ENCODE measurements at regions not wholly inside any gene's neighbourhood (a gene's known extent, or its start where the extent isn't known, plus 50 kb on each side); places are given as distances from the start of the nearest gene placed in this dataset.

DNA sequence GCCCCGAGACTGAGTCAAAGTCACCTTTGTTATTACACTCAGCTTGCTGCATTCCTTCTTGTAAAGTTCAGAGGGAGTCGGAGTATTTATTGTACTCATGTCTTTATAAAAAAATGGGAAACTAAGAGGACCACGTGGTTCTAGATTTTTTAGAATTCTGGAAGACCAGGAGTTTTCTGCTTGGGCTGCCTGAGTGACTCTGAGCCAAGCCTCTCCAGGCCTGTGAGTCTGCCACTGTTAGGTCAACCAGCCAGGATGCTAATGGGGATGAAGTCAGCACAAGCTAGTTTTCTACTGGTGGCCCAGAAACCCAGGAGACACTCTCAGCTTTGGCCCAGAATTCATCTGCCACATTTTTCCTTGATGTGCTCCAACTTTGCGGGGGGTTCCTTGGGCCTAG is 453.5 kb upstream of the SULF2 start:
- Mint-ChIP-seq H3K4me1 (ENCODE audit: low read depth) (no peaks in the 10 kb centered on the region), H3K36me3 (ENCODE audit: insufficient read depth) (no peaks in the 10 kb centered on the region), H3K4me3 (no peak overlapping the region), H3K27me3 (ENCODE audit: low read depth) (peaks cover 5% of the 10 kb centered on the region), H3K9me3 (no peaks in the 10 kb centered on the region)
- DNase-seq (no peak), ATAC-seq (no peak)

DNA sequence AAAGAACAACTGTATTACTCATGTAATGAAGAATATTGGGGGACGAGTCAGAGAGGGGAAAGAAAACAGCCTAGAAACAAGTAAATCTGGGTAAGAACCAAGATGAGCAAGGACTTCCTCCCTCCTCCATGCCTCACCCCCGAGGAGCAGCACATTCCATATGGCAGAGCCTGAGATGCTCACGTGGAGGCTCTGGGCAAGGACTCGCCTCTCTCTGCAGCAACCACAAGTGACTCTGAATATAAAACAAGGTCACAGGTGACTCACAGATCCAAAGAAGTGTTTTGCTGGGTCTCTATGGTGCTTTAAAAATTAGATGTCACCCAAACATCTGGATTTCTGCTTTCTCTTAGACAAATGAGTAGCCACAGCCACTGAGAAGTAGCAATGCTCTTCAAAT is 453.0 kb upstream of the SULF2 start:
- Mint-ChIP-seq H3K36me3 (ENCODE audit: insufficient read depth) (no peaks in the 10 kb centered on the region), H3K4me3 (no peak overlapping the region), H3K27me3 (ENCODE audit: low read depth) (peaks cover 5% of the 10 kb centered on the region), H3K9me3 (no peaks in the 10 kb centered on the region), H3K4me1 (ENCODE audit: low read depth) (no peaks in the 10 kb centered on the region)
- ATAC-seq: no peak
- DNase-seq: no peak

DNA sequence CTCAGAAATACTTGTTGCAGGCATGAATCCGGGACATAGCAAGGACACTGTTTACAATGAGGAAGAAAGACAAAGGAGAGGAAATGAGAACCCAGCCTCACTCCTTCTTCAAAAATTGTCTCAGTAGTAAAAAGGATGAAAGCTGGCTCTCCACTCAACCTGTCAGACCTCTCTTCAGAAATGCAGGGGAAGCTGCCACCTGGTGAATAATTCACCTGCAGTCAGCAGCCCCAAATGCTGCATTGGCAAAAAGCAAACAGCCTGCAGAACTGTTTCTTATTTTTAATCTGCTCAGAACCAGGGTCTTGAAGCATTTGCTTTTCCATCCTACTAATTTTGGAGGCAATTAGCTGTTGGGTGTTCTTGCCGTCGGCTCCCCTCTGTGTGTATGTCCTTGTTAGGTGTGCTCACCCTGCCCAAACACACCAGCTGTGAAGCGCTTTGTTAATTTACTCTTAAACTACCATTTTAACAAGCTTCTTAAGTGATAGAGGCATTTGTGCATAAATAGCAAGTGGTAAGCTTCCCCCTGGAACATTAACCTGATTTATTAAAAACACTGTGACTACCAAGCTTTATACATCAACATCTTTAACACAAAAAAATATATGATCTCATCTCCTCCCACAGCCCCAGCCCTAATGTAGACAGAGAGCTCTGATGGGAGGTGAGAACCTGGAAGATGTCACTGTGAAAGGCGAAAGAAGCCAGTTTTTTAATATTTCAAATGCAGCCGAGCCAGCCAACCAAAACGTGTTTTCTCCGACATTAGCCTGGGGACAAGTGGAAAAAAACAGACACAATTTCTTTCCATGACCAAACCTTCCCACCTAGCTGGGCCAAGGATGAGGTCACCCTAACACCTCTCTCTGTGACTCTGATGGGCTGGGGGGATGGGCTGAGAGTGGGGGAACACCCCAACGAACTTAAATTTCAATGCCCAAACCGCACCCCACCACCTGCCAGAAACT is 451.0 kb upstream of the SULF2 start:
- DNase-seq (no peak), ATAC-seq (no peak)

DNA sequence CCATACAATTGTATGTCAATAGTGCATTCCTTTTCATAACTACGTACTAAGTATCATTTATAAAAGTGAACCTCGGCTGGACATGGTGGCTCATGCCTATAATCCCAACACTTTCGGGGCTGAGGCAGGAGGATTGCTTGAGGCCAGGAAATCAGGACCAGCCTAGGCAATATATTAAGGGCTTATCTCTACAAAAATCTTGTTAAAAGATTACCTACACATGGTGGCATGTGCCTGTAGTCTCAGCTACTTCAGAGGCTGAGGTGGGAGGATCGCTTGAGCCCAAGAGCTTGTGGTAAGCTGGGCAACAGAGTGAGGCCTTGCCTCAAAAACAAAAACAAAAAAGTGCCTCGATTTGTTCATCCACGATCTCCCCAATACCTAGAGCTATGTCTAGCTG is 449.7 kb upstream of the SULF2 start:
- DNase-seq: no peak
- Mint-ChIP-seq H3K4me3 (no peak overlapping the region), H3K9me3 (peaks cover 19% of the 10 kb centered on the region), H3K4me1 (ENCODE audit: low read depth) (no peaks in the 10 kb centered on the region), H3K27me3 (ENCODE audit: low read depth) (no peaks in the 10 kb centered on the region), H3K36me3 (ENCODE audit: insufficient read depth) (no peaks in the 10 kb centered on the region)
- ATAC-seq: no peak

More for the DNA sequence above, 451.0 kb upstream of the SULF2 start:
- Mint-ChIP-seq H3K36me3 (ENCODE audit: insufficient read depth) (no peaks in the 10 kb centered on the region), H3K4me1 (ENCODE audit: low read depth) (no peaks in the 10 kb centered on the region), H3K4me3 (no peak overlapping the region), H3K27me3 (ENCODE audit: low read depth) (peaks cover 2% of the 10 kb centered on the region), H3K9me3 (peaks cover 13% of the 10 kb centered on the region)

DNA sequence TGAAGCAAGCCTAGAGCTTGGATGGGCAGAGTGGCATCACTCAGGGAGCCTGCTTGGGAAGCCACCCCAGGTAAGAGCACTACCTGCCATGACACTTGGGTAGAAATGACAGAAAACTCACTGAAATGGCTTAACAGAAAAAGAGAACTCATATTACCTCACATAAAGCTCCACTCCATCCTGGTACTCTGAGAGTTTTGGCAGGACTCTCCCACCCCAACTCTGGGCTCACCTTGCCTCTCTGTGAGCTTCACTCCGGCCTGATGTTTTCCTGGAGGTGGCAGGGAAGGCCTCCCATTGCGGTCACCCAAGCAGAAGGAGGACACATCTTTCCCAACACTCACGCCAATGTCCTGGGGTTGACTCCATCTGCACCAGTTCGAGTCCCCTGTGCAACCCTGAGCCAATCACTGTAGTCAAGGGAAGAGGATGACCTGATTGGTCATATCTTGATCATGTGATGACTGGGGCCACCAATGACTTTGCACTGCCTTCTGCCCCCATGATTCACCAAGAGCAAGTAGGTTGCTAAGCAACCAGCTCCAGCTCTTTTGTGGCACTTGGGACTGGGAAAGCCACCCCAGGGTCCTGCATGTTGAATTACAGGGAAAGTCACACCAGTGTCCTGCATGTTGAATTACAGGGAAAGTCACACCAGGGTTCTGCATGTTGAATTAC is 446.1 kb upstream of the SULF2 start:
- H3K36me3 Mint-ChIP-seq (ENCODE audit: insufficient read depth): no peaks in the 10 kb centered on the region
- ATAC-seq: no peak
- no peaks in the 10 kb centered on the region for H3K4me1 Mint-ChIP-seq (ENCODE audit: low read depth)

DNA sequence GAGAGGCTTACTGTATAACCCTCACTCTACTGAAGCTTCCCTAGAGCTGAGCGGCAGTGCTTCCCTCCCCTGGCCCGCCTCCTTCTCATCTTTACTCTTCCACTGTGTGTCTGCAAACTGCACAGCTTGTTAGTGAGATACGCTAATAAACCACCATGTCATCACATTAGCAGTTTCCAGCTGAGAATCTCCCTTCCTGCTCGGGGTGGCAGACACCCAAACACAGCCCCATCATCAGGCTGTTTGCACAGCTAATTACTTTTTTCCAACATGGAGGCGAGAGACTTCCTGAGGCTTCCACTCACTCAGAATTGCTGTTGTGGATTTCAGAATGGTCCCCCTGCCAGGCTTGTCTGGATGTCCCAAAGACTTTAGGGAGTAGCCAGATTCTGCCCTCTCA is 444.9 kb upstream of the SULF2 start:
- no peak for ATAC-seq
- no peak for DNase-seq
- H3K4me3 Mint-ChIP-seq: no peak overlapping the region
- H3K36me3 Mint-ChIP-seq (ENCODE audit: insufficient read depth): no peaks in the 10 kb centered on the region
- no peaks in the 10 kb centered on the region for H3K4me1 Mint-ChIP-seq (ENCODE audit: low read depth)
- H3K27me3 Mint-ChIP-seq (ENCODE audit: low read depth): peaks cover 6% of the 10 kb centered on the region
- peaks cover 23% of the 10 kb centered on the region for H3K9me3 Mint-ChIP-seq

More for the DNA sequence above, 446.1 kb upstream of the SULF2 start:
- Mint-ChIP-seq H3K9me3 (peaks cover 23% of the 10 kb centered on the region), H3K27me3 (ENCODE audit: low read depth) (peaks cover 4% of the 10 kb centered on the region), H3K4me3 (no peak overlapping the region)
- DNase-seq: no peak

DNA sequence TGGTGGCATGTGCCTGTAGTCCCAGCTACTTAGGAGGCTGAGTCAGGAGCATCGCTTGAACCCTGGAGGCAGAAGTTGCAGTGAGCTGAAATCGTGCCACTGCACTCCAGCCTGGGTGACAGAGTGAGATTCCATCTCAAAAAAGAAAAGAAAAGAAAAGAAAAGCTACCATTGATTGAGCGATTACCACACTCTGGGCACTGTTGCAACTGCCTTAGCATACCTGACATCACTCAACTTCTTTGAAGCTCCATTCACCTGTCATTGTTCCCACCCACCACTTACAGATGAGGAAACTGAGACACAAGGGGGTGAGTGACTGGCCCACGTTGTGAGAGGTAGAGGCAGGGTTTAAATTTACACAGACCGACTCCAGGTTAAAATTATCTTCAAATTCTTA is 442.1 kb upstream of the SULF2 start:
- H3K4me3 Mint-ChIP-seq: no peak overlapping the region
- no peak for ATAC-seq
- peaks cover 16% of the 10 kb centered on the region for H3K9me3 Mint-ChIP-seq
- no peaks in the 10 kb centered on the region for H3K4me1 Mint-ChIP-seq (ENCODE audit: low read depth)
- no peak for DNase-seq
- H3K27me3 Mint-ChIP-seq (ENCODE audit: low read depth): peaks cover 14% of the 10 kb centered on the region
- no peaks in the 10 kb centered on the region for H3K36me3 Mint-ChIP-seq (ENCODE audit: insufficient read depth)

DNA sequence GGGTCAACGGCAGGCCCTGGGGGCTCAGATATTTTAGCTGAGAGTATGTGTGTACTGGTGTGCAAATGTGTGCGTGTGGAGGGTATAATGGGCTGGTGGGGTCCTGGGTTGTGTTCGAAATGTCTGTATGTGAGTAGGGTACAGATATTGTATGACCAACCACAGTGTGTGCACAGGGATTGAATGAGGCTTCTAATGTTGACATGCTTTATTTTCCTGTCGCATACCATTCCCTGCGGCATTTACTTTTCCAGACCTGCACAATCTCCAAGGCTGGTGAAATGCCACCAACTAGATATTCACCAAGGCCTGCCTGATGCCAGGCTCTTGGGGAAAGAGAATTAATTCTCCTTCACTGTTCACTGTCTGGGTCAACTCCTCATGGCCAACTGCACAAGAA is 441.4 kb upstream of the SULF2 start:
- Mint-ChIP-seq H3K9me3 (peaks cover 14% of the 10 kb centered on the region), H3K27me3 (ENCODE audit: low read depth) (peaks cover 14% of the 10 kb centered on the region), H3K4me3 (no peak overlapping the region), H3K36me3 (ENCODE audit: insufficient read depth) (no peaks in the 10 kb centered on the region), H3K4me1 (ENCODE audit: low read depth) (no peaks in the 10 kb centered on the region)
- ATAC-seq (no peak), DNase-seq (no peak)

DNA sequence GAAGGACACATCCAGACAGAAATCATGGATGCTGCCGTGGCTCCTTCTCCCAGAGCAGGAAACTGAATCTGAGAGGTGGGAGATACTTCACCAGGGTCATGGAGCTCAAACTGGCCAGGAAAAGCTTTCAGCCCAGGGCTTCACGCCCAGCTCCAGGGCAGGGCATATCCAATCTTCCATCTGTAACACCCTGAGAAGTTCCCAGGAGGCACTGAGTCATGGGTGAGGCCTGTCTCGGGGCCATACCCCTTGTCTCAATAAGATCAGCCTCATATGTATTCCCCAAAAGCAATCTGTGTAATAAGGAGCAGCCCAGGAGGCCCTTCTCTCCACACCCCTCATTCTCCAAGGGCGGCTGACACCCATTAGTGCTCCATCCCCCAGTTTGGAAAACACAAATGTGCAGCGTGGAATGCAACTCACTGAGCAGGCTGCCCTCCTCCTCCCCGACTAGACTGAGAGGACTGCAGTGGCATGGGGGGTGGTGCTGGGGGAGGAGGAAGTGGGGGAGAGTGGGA is 439.3 kb upstream of the SULF2 start:
- Mint-ChIP-seq H3K9me3 (peaks cover under 1% of the 10 kb centered on the region), H3K4me3 (no peak overlapping the region)

DNA sequence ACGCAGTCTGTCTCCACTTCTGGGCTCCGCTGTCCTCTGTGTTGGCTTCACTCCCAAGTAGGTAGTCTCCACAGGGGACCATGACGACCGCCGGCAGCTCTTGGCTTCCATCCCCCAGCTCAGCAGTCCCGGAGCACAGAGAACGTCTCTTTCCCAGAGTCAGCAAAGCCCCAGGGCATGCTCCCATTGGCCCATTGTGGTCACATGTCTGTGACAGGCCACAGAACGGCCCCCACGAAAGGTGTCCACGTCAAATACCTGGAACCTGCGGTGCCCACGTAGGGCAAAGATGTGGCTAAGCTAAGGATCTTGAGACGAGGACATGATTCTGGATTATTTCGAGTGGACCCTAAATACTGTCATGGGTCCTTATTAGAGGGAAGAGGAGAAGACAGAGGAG is 438.4 kb upstream of the SULF2 start:
- Mint-ChIP-seq H3K27me3 (ENCODE audit: low read depth) (peaks cover 15% of the 10 kb centered on the region), H3K9me3 (no peaks in the 10 kb centered on the region), H3K4me1 (ENCODE audit: low read depth) (no peaks in the 10 kb centered on the region), H3K4me3 (no peak overlapping the region), H3K36me3 (ENCODE audit: insufficient read depth) (no peaks in the 10 kb centered on the region)
- DNase-seq: no peak
- no peak for ATAC-seq

More for the DNA sequence above, 439.3 kb upstream of the SULF2 start:
- DNase-seq: no peak
- H3K27me3 Mint-ChIP-seq (ENCODE audit: low read depth): peaks cover 14% of the 10 kb centered on the region
- H3K4me1 Mint-ChIP-seq (ENCODE audit: low read depth): no peaks in the 10 kb centered on the region
- no peak for ATAC-seq
- H3K36me3 Mint-ChIP-seq (ENCODE audit: insufficient read depth): no peaks in the 10 kb centered on the region

DNA sequence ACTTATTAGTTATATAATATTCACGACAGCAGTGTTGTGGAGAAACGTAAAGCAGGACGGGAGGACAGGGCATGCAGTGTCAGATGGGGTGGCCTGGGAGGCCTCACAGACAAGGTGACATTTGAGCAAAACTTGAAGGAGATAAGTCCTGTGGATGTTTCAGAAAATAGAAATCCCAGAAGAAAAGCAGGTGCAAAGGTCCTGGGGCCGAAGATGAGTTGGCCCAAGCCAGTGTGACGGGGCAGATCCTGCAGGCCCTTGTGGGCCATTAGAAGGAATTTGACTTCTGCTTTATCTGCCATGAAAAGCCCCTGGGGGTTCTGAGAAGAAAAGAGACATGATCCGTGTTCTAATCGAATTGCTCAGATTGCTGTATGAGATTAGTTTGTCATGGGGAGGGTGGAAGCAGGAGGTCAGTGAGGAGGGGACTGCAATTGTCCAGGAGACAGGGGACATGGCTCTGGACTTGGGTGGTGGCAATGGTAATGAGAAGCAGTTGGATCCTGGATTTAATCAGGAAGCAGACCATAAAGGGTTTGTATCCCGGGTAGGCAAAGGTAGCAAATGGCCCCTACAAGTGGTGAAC is 437.4 kb upstream of the SULF2 start:
- Mint-ChIP-seq H3K4me3 (no peak overlapping the region), H3K4me1 (ENCODE audit: low read depth) (no peaks in the 10 kb centered on the region), H3K9me3 (no peaks in the 10 kb centered on the region), H3K27me3 (ENCODE audit: low read depth) (peaks cover 15% of the 10 kb centered on the region), H3K36me3 (ENCODE audit: insufficient read depth) (no peaks in the 10 kb centered on the region)
- DNase-seq (no peak), ATAC-seq (no peak)

DNA sequence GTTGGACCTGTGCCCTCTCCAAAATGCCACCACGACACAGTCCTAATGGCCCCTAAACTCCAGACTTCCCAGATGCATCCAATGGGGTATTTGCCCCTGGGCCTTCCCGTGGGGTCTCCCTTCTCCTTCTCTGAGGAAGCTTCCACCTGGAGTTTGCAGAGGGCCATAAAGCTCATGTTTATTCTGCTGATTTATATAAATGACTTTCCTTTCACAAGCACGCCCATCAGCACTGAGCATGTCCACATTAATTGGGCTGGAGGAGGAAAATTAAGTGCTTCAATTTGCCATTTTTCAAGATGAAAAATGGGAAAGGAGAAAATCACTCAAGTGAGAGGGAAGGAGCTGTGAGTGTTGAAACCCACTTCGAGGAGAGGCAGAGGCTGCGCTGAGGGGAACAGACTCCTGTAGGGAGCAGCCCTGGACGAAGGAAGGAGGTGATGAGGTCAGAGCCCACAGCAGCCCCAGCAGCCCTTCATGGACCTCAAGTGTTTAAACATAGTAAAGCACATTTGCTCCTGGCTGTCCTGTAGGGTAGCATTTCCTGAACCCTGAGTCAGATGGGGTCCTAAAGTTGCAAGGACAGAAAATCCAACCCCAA is 434.9 kb upstream of the SULF2 start:
- Mint-ChIP-seq H3K4me3 (no peak overlapping the region), H3K27me3 (ENCODE audit: low read depth) (peaks cover 10% of the 10 kb centered on the region), H3K4me1 (ENCODE audit: low read depth) (no peaks in the 10 kb centered on the region), H3K9me3 (no peaks in the 10 kb centered on the region), H3K36me3 (ENCODE audit: insufficient read depth) (no peaks in the 10 kb centered on the region)
- DNase-seq (no peak), ATAC-seq (no peak)

DNA sequence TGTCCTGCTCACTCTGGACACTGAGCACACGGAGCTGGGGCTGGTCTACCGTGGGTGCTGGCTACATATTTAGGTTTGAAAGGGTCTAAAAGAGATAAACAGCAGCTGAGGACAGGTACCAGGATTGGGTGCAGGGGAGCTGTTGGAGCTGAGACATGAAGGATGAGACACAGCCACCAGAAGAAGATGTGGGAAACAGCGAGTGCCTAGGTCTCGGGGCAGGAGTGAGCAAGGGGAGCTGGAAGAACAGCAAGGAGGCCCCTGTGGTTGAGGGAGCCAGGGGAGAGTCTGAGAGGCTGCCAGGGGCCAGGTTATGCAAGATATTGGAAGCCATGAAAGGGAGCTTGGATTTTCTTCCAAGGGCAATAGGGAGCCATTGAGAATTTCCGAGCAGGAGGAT is 434.0 kb upstream of the SULF2 start:
- DNase-seq (no peak), ATAC-seq (no peak)
- peaks cover 10% of the 10 kb centered on the region for H3K27me3 Mint-ChIP-seq (ENCODE audit: low read depth)
- H3K9me3 Mint-ChIP-seq: no peaks in the 10 kb centered on the region
- H3K4me1 Mint-ChIP-seq (ENCODE audit: low read depth): no peaks in the 10 kb centered on the region
- no peaks in the 10 kb centered on the region for H3K36me3 Mint-ChIP-seq (ENCODE audit: insufficient read depth)
- no peak overlapping the region for H3K4me3 Mint-ChIP-seq

DNA sequence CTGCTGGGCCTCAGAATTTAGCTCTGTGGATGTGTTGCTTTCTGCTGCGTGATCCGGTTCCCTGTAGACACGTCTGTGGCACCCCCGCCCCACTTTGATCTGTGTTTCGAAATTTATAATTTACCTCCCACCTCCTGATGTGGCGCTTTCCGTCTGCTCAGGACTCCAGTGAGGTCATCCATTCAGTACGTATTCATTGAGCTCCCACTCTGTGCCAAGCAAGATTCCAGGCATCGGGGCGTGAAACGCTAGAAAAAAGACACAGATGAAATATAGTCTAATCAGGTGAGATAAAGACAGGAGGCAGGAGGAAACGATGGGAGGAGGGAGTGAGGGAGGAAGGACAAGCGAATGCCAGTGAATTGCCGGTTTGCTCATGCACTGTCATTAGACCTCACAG is 431.9 kb upstream of the SULF2 start:
- no peaks in the 10 kb centered on the region for H3K4me1 Mint-ChIP-seq (ENCODE audit: low read depth)
- no peak for DNase-seq
- no peak for ATAC-seq
- no peaks in the 10 kb centered on the region for H3K9me3 Mint-ChIP-seq
- peaks cover 4% of the 10 kb centered on the region for H3K27me3 Mint-ChIP-seq (ENCODE audit: low read depth)
- H3K36me3 Mint-ChIP-seq (ENCODE audit: insufficient read depth): no peaks in the 10 kb centered on the region
- H3K4me3 Mint-ChIP-seq: no peak overlapping the region
